ENCODE measurements at regions not wholly inside any gene's neighbourhood (a gene's known extent, or its start where the extent isn't known, plus 50 kb on each side); places are given as distances from the start of the nearest gene placed in this dataset.

DNA sequence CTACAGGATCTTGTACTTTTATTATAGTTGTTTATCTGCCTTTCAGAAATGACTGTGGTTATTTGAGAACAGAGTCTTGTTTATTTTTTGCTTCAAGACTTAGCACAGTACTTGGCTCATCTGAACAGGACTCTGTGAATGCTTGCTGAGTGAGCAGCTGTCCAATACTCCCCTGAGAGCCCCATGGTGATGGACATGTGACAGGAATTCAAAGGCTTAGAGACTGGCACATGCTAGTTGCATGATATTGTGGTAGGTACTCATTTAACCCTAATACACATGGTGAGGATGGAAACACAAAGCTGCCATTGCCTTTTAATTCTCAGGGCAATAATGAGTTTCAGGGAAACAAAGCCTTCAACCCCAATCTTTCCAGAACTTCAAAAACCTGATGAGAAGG, 97.3 kb downstream of the GEMIN8 start:
- TF ChIP-seq CTCF (conservative IDR thresholded peaks at IDR 0.05), result no peak
- TF ChIP-seq ZFX (IDR thresholded peaks at IDR 0.05), result no peak

Measured in C4-2B (cell line).